DMS53 treated with DMSO at 0.1 percent for 48 hours (cell line): ENCODE measurements at regions not wholly inside any gene's neighbourhood (a gene's known extent, or its start where the extent isn't known, plus 50 kb on each side); places are given as distances from the start of the nearest gene placed in this dataset.

ENCODE experiments used
- DNase-seq: peaks from one replicate; lab custom pipeline; 2025; ENCODE audit not compliant: unreplicated experiment; lab: John Stamatoyannopoulos, UW

GRCh38 chr10:106520698-106521097 lies 643.8 kb downstream of the SORCS1 start:
- DNase-seq: no peak

- no peak for DNase-seq
Measured at GRCh38 chr10:106519376-106520030, 645.0 kb downstream of the SORCS1 start.

- no peak for DNase-seq
Measured at GRCh38 chr10:106515206-106515790, 649.2 kb downstream of the SORCS1 start.

- no peak for DNase-seq
Measured at GRCh38 chr10:106513352-106513771, 651.1 kb downstream of the SORCS1 start.

GRCh38 chr10:106511917-106512316 lies 652.6 kb downstream of the SORCS1 start:
- DNase-seq: no peak

GRCh38 chr10:106508950-106509349 lies 655.6 kb downstream of the SORCS1 start:
- no peak for DNase-seq

- DNase-seq: no peak
Measured at GRCh38 chr10:106506526-106507283, 657.8 kb downstream of the SORCS1 start.

GRCh38 chr10:106504536-106504935 lies 660.0 kb downstream of the SORCS1 start:
- DNase-seq: no peak

- DNase-seq: no peak
Measured at GRCh38 chr10:106502641-106503040, 661.9 kb downstream of the SORCS1 start.

- no peak for DNase-seq
Measured at GRCh38 chr10:106500925-106501525, 663.5 kb downstream of the SORCS1 start.

GRCh38 chr10:106500041-106500924 lies 664.2 kb downstream of the SORCS1 start:
- DNase-seq: no peak

GRCh38 chr10:106499448-106499847 lies 665.1 kb downstream of the SORCS1 start:
- no peak for DNase-seq

- no peak for DNase-seq
Measured at GRCh38 chr10:106498675-106499074, 665.8 kb downstream of the SORCS1 start.

GRCh38 chr10:106495931-106496330 lies 668.6 kb downstream of the SORCS1 start:
- DNase-seq: no peak

- no peak for DNase-seq
Measured at GRCh38 chr10:106493751-106494150, 670.8 kb downstream of the SORCS1 start.

- no peak for DNase-seq
Measured at GRCh38 chr10:106493226-106493625, 671.3 kb downstream of the SORCS1 start.

GRCh38 chr10:106487726-106488125 lies 676.8 kb downstream of the SORCS1 start:
- no peak for DNase-seq

GRCh38 chr10:106481598-106482275 lies 682.8 kb downstream of the SORCS1 start:
- DNase-seq: no peak

- DNase-seq: no peak
Measured at GRCh38 chr10:106479636-106480035, 684.9 kb downstream of the SORCS1 start.

GRCh38 chr10:106474876-106475275 lies 689.6 kb downstream of the SORCS1 start:
- no peak for DNase-seq
